ENCODE measurements at regions not wholly inside any gene's neighbourhood (a gene's known extent, or its start where the extent isn't known, plus 50 kb on each side); places are given as distances from the start of the nearest gene placed in this dataset.

DNA sequence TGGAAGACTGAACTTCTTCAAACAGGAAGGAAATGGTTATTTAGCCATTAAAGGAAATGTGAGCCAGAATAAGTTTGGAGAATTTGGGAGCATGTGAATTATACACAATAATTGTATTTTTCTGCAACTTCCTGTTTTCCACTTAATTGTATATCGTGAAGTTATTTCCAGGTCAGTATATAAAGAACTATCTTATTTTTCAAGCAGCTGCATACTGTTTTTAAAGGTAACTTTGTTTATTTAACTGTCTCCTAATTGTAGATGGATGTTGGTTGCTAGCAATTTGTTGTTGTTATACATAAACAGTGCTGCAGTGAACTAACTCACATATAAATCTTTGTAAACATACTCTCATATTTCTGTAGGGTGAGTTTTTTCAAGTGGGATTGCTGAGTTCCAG is 180.3 kb downstream of the HLX start:
- Histone ChIP-seq H3K4me3 (ENCODE audit: low read depth, low read length, poor library complexity, severe bottlenecking) (no peak overlapping the region), H2AFZ (ENCODE audit: low read length) (no peak overlapping the region), H3F3A (ENCODE audit: insufficient read depth, low read length) (no peaks in the 10 kb centered on the region), H3K9ac (ENCODE audit: low read length) (no peak overlapping the region), H3K79me2 (ENCODE audit: insufficient read depth, low read length) (no peaks in the 10 kb centered on the region), H4K20me1 (ENCODE audit: insufficient read depth, low read length) (no peaks in the 10 kb centered on the region), H3K9me2 (ENCODE audit: low read depth, low read length) (no peaks in the 10 kb centered on the region), H3K4me2 (ENCODE audit: low read length) (no peak overlapping the region), H3K36me3 (ENCODE audit: insufficient read depth, low read length) (no peaks in the 10 kb centered on the region), H3K4me1 (ENCODE audit: insufficient read depth, low read length, severe bottlenecking) (no peaks in the 10 kb centered on the region), H3K9me3 (ENCODE audit: low read length) (no peaks in the 10 kb centered on the region), H3K27me3 (ENCODE audit: insufficient read depth, low read length) (no peaks in the 10 kb centered on the region), H3K27ac (ENCODE audit: low read depth, low read length, poor library complexity, severe bottlenecking) (no peak overlapping the region)
- TF ChIP-seq EZH2 (IDR thresholded peaks at IDR 0.05; ENCODE audit: borderline replicate concordance, low read length): no peak
- TF ChIP-seq CTCF (IDR thresholded peaks at IDR 0.05; ENCODE audit: low read length): no peak

GRCh38 chr1:221063651-221064050 is 184.4 kb downstream of the HLX start:
- Histone ChIP-seq H3K4me3 (ENCODE audit: low read depth, low read length, poor library complexity, severe bottlenecking) (no peak overlapping the region), H3K27ac (ENCODE audit: low read depth, low read length, poor library complexity, severe bottlenecking) (no peak overlapping the region), H3K9ac (ENCODE audit: low read length) (no peak overlapping the region), H3K4me1 (ENCODE audit: insufficient read depth, low read length, severe bottlenecking) (no peaks in the 10 kb centered on the region), H3K9me2 (ENCODE audit: low read depth, low read length) (no peaks in the 10 kb centered on the region), H3F3A (ENCODE audit: insufficient read depth, low read length) (no peaks in the 10 kb centered on the region), H2AFZ (ENCODE audit: low read length) (no peak overlapping the region), H3K9me3 (ENCODE audit: low read length) (no peaks in the 10 kb centered on the region), H3K4me2 (ENCODE audit: low read length) (no peak overlapping the region), H3K36me3 (ENCODE audit: insufficient read depth, low read length) (no peaks in the 10 kb centered on the region), H3K27me3 (ENCODE audit: insufficient read depth, low read length) (no peaks in the 10 kb centered on the region), H4K20me1 (ENCODE audit: insufficient read depth, low read length) (no peaks in the 10 kb centered on the region), H3K79me2 (ENCODE audit: insufficient read depth, low read length) (no peaks in the 10 kb centered on the region)
- no peak for TF ChIP-seq CTCF (IDR thresholded peaks at IDR 0.05; ENCODE audit: low read length)
- no peak for TF ChIP-seq EZH2 (IDR thresholded peaks at IDR 0.05; ENCODE audit: borderline replicate concordance, low read length)

DNA sequence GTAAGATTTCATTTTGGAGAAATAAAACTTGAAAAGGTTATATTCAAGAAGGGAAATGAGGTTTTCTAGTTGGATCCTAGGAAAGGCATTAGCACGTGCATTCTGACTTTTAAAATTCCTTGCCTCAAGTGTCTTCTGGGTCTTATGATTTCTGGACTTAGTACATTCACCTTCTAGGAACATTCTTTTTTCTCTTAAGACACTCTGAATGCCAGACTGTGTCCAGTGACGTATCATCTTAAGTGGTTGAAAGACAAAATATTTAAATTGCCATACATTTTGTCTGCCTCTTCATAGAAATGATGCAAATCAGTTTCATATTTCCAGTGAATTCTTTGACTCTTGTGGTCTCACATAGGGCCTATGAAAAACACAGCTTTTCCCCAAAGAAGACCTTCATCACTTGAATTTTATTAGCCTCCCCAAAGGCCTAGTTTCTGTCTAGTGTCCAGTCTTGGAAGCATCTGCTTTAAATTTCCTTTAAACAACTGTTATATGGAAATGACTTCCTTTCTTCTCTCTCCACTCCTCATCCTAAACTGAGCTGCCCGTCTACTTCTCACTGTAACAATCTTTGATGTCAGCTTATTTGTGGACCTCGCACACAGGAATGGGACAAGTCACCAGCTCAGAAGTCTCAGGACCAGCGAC is 187.2 kb downstream of the HLX start:
- no peaks in the 10 kb centered on the region for H4K20me1 ChIP-seq (ENCODE audit: insufficient read depth, low read length)
- no peaks in the 10 kb centered on the region for H3K9me3 ChIP-seq (ENCODE audit: low read length)
- no peaks in the 10 kb centered on the region for H3K79me2 ChIP-seq (ENCODE audit: insufficient read depth, low read length)
- no peak for TF ChIP-seq EZH2 (IDR thresholded peaks at IDR 0.05; ENCODE audit: borderline replicate concordance, low read length)
- no peak for TF ChIP-seq CTCF (IDR thresholded peaks at IDR 0.05; ENCODE audit: low read length)
- no peaks in the 10 kb centered on the region for H3F3A ChIP-seq (ENCODE audit: insufficient read depth, low read length)
- H3K4me3 ChIP-seq (ENCODE audit: low read depth, low read length, poor library complexity, severe bottlenecking): no peak overlapping the region
- no peaks in the 10 kb centered on the region for H3K27me3 ChIP-seq (ENCODE audit: insufficient read depth, low read length)
- no peak overlapping the region for H2AFZ ChIP-seq (ENCODE audit: low read length)
- peaks cover 5% of the 10 kb centered on the region for H3K4me1 ChIP-seq (ENCODE audit: insufficient read depth, low read length, severe bottlenecking)
- H3K4me2 ChIP-seq (ENCODE audit: low read length): no peak overlapping the region
- H3K9ac ChIP-seq (ENCODE audit: low read length): no peak overlapping the region
- H3K27ac ChIP-seq (ENCODE audit: low read depth, low read length, poor library complexity, severe bottlenecking): no peak overlapping the region
- no peaks in the 10 kb centered on the region for H3K9me2 ChIP-seq (ENCODE audit: low read depth, low read length)
- H3K36me3 ChIP-seq (ENCODE audit: insufficient read depth, low read length): no peaks in the 10 kb centered on the region
